ENCODE measurements at regions not wholly inside any gene's neighbourhood (a gene's known extent, or its start where the extent isn't known, plus 50 kb on each side); places are given as distances from the start of the nearest gene placed in this dataset.
"Not testable (repeated sequence)": the region's sequence is repeated elsewhere in the genome, so short reads cannot be mapped to it uniquely, and the experiment has no call there.

GRCh38 chr14:105943973-105944602, 417.7 kb downstream of the TMEM121 start:
- H3K36me3 ChIP-seq (ENCODE audit: insufficient read depth, low read length), result no peaks in the 10 kb centered on the region
- no peak overlapping the region for H3K4me3 ChIP-seq
- no peak overlapping the region for H3K27ac ChIP-seq
- TF ChIP-seq EZH2 (IDR thresholded peaks at IDR 0.05) (no peak), POLR2AphosphoS5 (IDR thresholded peaks at IDR 0.05; ENCODE audit: borderline replicate concordance, low read depth, low read length) (no peak), FOXP2 (optimal IDR thresholded peaks at IDR 0.05; ENCODE audit: control extremely low read depth, extremely low read length, insufficient read depth) (no peak)
- DNase-seq (ENCODE audit: low read depth, low spot score), result no peak
- H3K9me3 ChIP-seq (ENCODE audit: low read depth, low read length), result no peaks in the 10 kb centered on the region
- no peak overlapping the region for H3K9ac ChIP-seq (ENCODE audit: insufficient read length)

- no peak overlapping the region for H3K27ac ChIP-seq
- DNase-seq (ENCODE audit: low read depth, low spot score), result no peak
- H3K9me3 ChIP-seq (ENCODE audit: low read depth, low read length), result no peaks in the 10 kb centered on the region
- TF ChIP-seq EZH2 (IDR thresholded peaks at IDR 0.05) (no peak), POLR2AphosphoS5 (IDR thresholded peaks at IDR 0.05; ENCODE audit: borderline replicate concordance, low read depth, low read length) (no peak), FOXP2 (optimal IDR thresholded peaks at IDR 0.05; ENCODE audit: control extremely low read depth, extremely low read length, insufficient read depth) (no peak)
- no peak overlapping the region for H3K9ac ChIP-seq (ENCODE audit: insufficient read length)
- H3K4me3 ChIP-seq, result no peak overlapping the region
- no peaks in the 10 kb centered on the region for H3K36me3 ChIP-seq (ENCODE audit: insufficient read depth, low read length)
These were observed 418.5 kb downstream of the TMEM121 start for GRCh38 chr14:105944632-105945610.

- TF ChIP-seq EZH2 (IDR thresholded peaks at IDR 0.05) (no peak), POLR2AphosphoS5 (IDR thresholded peaks at IDR 0.05; ENCODE audit: borderline replicate concordance, low read depth, low read length) (no peak), FOXP2 (optimal IDR thresholded peaks at IDR 0.05; ENCODE audit: control extremely low read depth, extremely low read length, insufficient read depth) (no peak)
- Histone ChIP-seq H3K9ac (ENCODE audit: insufficient read length) (no peak overlapping the region), H3K4me3 (no peak overlapping the region), H3K36me3 (ENCODE audit: insufficient read depth, low read length) (no peaks in the 10 kb centered on the region), H3K27ac (no peak overlapping the region), H3K9me3 (ENCODE audit: low read depth, low read length) (no peaks in the 10 kb centered on the region)
- no peak for DNase-seq (ENCODE audit: low read depth, low spot score)
These were observed 419.5 kb downstream of the TMEM121 start for GRCh38 chr14:105945896-105946295.

GRCh38 chr14:105947599-105947998, 421.2 kb downstream of the TMEM121 start:
- Histone ChIP-seq H3K4me3 (no peak overlapping the region), H3K9me3 (ENCODE audit: low read depth, low read length) (no peaks in the 10 kb centered on the region)
- no peak for TF ChIP-seq POLR2AphosphoS5 (IDR thresholded peaks at IDR 0.05; ENCODE audit: borderline replicate concordance, low read depth, low read length)
- TF ChIP-seq EZH2 (IDR thresholded peaks at IDR 0.05), result no peak
- no peak for TF ChIP-seq FOXP2 (optimal IDR thresholded peaks at IDR 0.05; ENCODE audit: control extremely low read depth, extremely low read length, insufficient read depth)

DNA sequence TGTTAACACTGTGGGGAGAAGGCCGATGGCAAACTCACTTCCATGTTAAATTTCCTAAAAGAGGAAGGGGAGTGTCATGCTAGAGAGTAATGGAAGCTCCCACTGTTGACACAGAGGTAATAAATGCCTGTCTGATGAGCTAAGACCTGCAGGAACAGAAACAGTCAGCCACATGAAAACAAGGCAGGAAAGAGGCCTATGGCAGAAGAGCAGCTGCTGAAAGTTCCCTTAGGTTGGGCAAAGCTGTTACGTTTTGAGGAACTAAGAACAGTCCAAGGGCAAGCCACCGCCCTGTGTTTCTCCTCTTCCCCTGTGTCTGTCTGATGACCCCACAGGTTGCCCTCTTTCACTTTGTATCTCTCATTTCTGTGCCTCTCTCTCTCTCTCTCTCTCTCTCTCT, 422.6 kb downstream of the TMEM121 start:
- H3K9ac ChIP-seq (ENCODE audit: insufficient read length); H3K4me3 ChIP-seq; H3K27ac ChIP-seq; H3K36me3 ChIP-seq (ENCODE audit: insufficient read depth, low read length); H3K9me3 ChIP-seq (ENCODE audit: low read depth, low read length); DNase-seq (ENCODE audit: low read depth, low spot score): not testable (repeated sequence)

More at GRCh38 chr14:105947599-105947998, 421.2 kb downstream of the TMEM121 start:
- DNase-seq (ENCODE audit: low read depth, low spot score), result no peak
- Histone ChIP-seq H3K36me3 (ENCODE audit: insufficient read depth, low read length) (no peaks in the 10 kb centered on the region), H3K27ac (no peak overlapping the region), H3K9ac (ENCODE audit: insufficient read length) (no peak overlapping the region)

GRCh38 chr14:105950364-105950892, 424.0 kb downstream of the TMEM121 start:
- not testable (repeated sequence) for H3K9me3 ChIP-seq (ENCODE audit: low read depth, low read length); H3K9ac ChIP-seq (ENCODE audit: insufficient read length); H3K4me3 ChIP-seq; H3K36me3 ChIP-seq (ENCODE audit: insufficient read depth, low read length); DNase-seq (ENCODE audit: low read depth, low spot score); H3K27ac ChIP-seq

DNA sequence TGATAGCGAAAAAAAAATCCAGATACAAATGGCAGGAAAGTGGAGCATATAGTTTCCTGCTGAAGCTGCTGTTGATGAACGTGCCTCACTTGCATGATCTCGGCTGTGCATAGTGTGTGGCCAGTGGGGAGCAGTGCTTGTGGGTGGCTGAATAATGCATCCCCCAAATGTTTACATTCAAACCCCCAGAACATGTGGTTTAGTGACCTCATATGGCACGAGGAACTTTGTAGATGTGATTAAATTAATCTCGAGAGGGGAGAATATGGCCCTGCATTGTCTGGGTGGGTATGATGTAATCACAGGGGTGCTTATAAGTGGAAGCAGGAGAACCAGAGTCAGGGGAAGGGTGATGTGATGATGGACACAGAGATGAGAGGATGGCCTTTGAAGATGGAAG, 425.0 kb downstream of the TMEM121 start:
- no peak for DNase-seq (ENCODE audit: low read depth, low spot score)
- Histone ChIP-seq H3K9me3 (ENCODE audit: low read depth, low read length) (no peaks in the 10 kb centered on the region), H3K27ac (no peak overlapping the region), H3K36me3 (ENCODE audit: insufficient read depth, low read length) (no peaks in the 10 kb centered on the region), H3K9ac (ENCODE audit: insufficient read length) (no peak overlapping the region), H3K4me3 (no peak overlapping the region)
- TF ChIP-seq EZH2 (IDR thresholded peaks at IDR 0.05) (no peak), POLR2AphosphoS5 (IDR thresholded peaks at IDR 0.05; ENCODE audit: borderline replicate concordance, low read depth, low read length) (no peak), FOXP2 (optimal IDR thresholded peaks at IDR 0.05; ENCODE audit: control extremely low read depth, extremely low read length, insufficient read depth) (no peak)

GRCh38 chr14:105952222-105952621, 425.8 kb downstream of the TMEM121 start:
- H3K27ac ChIP-seq, result no peak overlapping the region
- H3K9me3 ChIP-seq (ENCODE audit: low read depth, low read length), result no peaks in the 10 kb centered on the region

More at GRCh38 chr14:105952222-105952621, 425.8 kb downstream of the TMEM121 start:
- no peak for TF ChIP-seq FOXP2 (optimal IDR thresholded peaks at IDR 0.05; ENCODE audit: control extremely low read depth, extremely low read length, insufficient read depth)
- Histone ChIP-seq H3K36me3 (ENCODE audit: insufficient read depth, low read length) (no peaks in the 10 kb centered on the region), H3K4me3 (no peak overlapping the region), H3K9ac (ENCODE audit: insufficient read length) (no peak overlapping the region)
- no peak for DNase-seq (ENCODE audit: low read depth, low spot score)

All from SK-N-MC (cell line).